ENCODE measurements at regions not wholly inside any gene's neighbourhood (a gene's known extent, or its start where the extent isn't known, plus 50 kb on each side); places are given as distances from the start of the nearest gene placed in this dataset.
"Not testable (repeated sequence)": the region's sequence is repeated elsewhere in the genome, so short reads cannot be mapped to it uniquely, and the experiment has no call there.

DNA sequence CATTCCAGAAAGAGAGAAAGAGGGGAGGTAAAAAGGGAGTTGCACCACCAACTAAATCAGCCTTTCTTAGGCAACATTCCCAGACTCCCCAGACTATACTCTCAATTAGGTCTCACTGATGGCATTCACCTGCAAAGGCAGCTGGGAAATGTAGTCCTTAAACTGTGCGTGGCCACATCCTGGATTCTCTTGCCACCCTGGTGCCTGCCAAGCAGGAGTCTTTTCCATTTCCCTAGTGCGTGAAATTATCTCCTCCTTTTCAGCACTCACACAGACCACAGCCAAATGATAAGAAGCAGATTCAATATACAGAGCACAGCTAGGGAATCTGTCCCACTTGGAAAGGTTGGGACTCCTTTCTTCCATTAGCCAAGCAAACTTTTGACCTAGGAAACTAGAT lies 298.0 kb downstream of the ANAPC1 start:
- TF ChIP-seq ZNF274 (IDR thresholded peaks at IDR 0.05; ENCODE audit: low read depth, low read length); YY1 (IDR thresholded peaks at IDR 0.05; ENCODE audit: insufficient read depth, insufficient read length): not testable (repeated sequence)

Data from NT2/D1 (cell line).